ENCODE measurements at regions not wholly inside any gene's neighbourhood (a gene's known extent, or its start where the extent isn't known, plus 50 kb on each side); places are given as distances from the start of the nearest gene placed in this dataset.

- no peak for TF ChIP-seq CTCF (IDR thresholded peaks at IDR 0.05)
- TF ChIP-seq, protein P1, sequence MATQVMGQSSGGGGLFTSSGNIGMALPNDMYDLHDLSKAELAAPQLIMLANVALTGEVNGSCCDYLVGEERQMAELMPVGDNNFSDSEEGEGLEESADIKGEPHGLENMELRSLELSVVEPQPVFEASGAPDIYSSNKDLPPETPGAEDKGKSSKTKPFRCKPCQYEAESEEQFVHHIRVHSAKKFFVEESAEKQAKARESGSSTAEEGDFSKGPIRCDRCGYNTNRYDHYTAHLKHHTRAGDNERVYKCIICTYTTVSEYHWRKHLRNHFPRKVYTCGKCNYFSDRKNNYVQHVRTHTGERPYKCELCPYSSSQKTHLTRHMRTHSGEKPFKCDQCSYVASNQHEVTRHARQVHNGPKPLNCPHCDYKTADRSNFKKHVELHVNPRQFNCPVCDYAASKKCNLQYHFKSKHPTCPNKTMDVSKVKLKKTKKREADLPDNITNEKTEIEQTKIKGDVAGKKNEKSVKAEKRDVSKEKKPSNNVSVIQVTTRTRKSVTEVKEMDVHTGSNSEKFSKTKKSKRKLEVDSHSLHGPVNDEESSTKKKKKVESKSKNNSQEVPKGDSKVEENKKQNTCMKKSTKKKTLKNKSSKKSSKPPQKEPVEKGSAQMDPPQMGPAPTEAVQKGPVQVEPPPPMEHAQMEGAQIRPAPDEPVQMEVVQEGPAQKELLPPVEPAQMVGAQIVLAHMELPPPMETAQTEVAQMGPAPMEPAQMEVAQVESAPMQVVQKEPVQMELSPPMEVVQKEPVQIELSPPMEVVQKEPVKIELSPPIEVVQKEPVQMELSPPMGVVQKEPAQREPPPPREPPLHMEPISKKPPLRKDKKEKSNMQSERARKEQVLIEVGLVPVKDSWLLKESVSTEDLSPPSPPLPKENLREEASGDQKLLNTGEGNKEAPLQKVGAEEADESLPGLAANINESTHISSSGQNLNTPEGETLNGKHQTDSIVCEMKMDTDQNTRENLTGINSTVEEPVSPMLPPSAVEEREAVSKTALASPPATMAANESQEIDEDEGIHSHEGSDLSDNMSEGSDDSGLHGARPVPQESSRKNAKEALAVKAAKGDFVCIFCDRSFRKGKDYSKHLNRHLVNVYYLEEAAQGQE (IDR thresholded peaks at IDR 0.05; ENCODE audit: insufficient read depth in 1 of 2, low read depth in 2 of 2, low read length in 1 of 2), result no peak
- no peak for TF ChIP-seq SIN3A (IDR thresholded peaks at IDR 0.05; ENCODE audit: borderline replicate concordance, insufficient read depth, low read depth, low read length)
- TF ChIP-seq POLR2AphosphoS5 (IDR thresholded peaks at IDR 0.05; ENCODE audit: low read depth, low read length), result no peak
Measured at GRCh38 chr18:45353530-45353929, 261.7 kb upstream of the SLC14A2 start.

Measured in Panc1 (cell line).